ENCODE measurements at regions not wholly inside any gene's neighbourhood (a gene's known extent, or its start where the extent isn't known, plus 50 kb on each side); places are given as distances from the start of the nearest gene placed in this dataset.

DNA sequence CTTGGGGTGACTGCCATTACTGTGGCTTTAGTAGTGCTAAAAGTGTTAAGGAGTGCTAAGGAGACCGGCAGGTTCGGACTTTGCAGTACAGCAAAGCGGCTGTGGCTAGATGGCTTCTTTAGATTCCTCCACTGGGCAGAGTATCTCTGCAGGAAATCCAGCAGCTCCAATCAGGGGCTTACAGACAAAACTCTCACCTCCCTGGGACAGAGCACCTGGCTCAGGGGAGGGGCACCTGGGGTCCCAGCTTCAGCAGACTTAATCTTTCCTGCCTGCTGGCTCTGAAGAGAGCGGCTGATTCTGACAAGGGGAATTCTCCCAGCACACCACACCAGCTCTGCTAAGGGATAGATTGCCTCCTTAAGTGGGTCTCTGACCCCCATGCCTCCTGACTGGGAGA, 668.8 kb upstream of the TENM4 start:
- no peak overlapping the region for H3K4me2 ChIP-seq (ENCODE audit: low read depth, low read length)
- H3K4me3 ChIP-seq (replicated peaks in 1 of 3; ENCODE audit: insufficient read depth in 1 of 3, low read depth in 2 of 3, low read length in 3 of 3): no peak overlapping the region
- no peaks in the 10 kb centered on the region for H3K36me3 ChIP-seq (replicated peaks in 1 of 2; ENCODE audit: control insufficient read depth in 1 of 2, insufficient read depth in 2 of 2, low read length in 2 of 2)
- POLR2A ChIA-PET: no interaction called here
- no peak overlapping the region for H3K27ac ChIP-seq (ENCODE audit: extremely low read length, insufficient read depth, low read length)
- no peaks in the 10 kb centered on the region for H4K20me1 ChIP-seq (ENCODE audit: insufficient read depth, low read length)
- H3K27me3 ChIP-seq (ENCODE audit: control insufficient read depth in 1 of 2, insufficient read depth in 2 of 2, low read length in 2 of 2): no peaks in the 10 kb centered on the region
- no peak for FAIRE-seq
- H3K9me3 ChIP-seq (ENCODE audit: low read length): no peaks in the 10 kb centered on the region
- in situ Hi-C loops (cut with HindIII; ENCODE audit: extremely low pct_ligation_motif_present, low pct_unique_long_range_greater_than_20kb) (no loop called here), intact Hi-C loops (cut with micrococcal nuclease; ENCODE audit: unreplicated experiment) (no loop called here)
- DNase-seq (ENCODE audit: low spot score): no peak
- CTCF ChIA-PET (ENCODE audit: low intra/inter-chr PET ratio, low total read pairs): no interaction called here
- TF ChIP-seq ATAD3A (CRISPR knock-in tag; IDR thresholded peaks at IDR 0.05): no peak
- TF ChIP-seq ZNF644 (CRISPR knock-in tag; IDR thresholded peaks at IDR 0.05; ENCODE audit: low read depth): no peak
- TF ChIP-seq ZNF530 (CRISPR knock-in tag; IDR thresholded peaks at IDR 0.05; ENCODE audit: low read depth): no peak
- TF ChIP-seq, protein P1, sequence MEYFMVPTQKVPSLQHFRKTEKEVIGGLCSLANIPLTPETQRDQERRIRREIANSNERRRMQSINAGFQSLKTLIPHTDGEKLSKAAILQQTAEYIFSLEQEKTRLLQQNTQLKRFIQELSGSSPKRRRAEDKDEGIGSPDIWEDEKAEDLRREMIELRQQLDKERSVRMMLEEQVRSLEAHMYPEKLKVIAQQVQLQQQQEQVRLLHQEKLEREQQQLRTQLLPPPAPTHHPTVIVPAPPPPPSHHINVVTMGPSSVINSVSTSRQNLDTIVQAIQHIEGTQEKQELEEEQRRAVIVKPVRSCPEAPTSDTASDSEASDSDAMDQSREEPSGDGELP (IDR thresholded peaks at IDR 0.05; ENCODE audit: borderline replicate concordance, low read depth): no peak
- TF ChIP-seq ZNF296 (CRISPR knock-in tag; conservative IDR thresholded peaks at IDR 0.05): no peak
- TF ChIP-seq, protein P2, sequence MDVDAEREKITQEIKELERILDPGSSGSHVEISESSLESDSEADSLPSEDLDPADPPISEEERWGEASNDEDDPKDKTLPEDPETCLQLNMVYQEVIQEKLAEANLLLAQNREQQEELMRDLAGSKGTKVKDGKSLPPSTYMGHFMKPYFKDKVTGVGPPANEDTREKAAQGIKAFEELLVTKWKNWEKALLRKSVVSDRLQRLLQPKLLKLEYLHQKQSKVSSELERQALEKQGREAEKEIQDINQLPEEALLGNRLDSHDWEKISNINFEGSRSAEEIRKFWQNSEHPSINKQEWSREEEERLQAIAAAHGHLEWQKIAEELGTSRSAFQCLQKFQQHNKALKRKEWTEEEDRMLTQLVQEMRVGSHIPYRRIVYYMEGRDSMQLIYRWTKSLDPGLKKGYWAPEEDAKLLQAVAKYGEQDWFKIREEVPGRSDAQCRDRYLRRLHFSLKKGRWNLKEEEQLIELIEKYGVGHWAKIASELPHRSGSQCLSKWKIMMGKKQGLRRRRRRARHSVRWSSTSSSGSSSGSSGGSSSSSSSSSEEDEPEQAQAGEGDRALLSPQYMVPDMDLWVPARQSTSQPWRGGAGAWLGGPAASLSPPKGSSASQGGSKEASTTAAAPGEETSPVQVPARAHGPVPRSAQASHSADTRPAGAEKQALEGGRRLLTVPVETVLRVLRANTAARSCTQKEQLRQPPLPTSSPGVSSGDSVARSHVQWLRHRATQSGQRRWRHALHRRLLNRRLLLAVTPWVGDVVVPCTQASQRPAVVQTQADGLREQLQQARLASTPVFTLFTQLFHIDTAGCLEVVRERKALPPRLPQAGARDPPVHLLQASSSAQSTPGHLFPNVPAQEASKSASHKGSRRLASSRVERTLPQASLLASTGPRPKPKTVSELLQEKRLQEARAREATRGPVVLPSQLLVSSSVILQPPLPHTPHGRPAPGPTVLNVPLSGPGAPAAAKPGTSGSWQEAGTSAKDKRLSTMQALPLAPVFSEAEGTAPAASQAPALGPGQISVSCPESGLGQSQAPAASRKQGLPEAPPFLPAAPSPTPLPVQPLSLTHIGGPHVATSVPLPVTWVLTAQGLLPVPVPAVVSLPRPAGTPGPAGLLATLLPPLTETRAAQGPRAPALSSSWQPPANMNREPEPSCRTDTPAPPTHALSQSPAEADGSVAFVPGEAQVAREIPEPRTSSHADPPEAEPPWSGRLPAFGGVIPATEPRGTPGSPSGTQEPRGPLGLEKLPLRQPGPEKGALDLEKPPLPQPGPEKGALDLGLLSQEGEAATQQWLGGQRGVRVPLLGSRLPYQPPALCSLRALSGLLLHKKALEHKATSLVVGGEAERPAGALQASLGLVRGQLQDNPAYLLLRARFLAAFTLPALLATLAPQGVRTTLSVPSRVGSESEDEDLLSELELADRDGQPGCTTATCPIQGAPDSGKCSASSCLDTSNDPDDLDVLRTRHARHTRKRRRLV (CRISPR knock-in tag; IDR thresholded peaks at IDR 0.05): no peak
- no peak for TF ChIP-seq ZNF558 (CRISPR knock-in tag; IDR thresholded peaks at IDR 0.05; ENCODE audit: borderline replicate concordance)
- no peak overlapping the region for H3K9ac ChIP-seq (ENCODE audit: insufficient read depth, low read depth, low read length)
- no peak for ATAC-seq
- no TSS peak for BruUV-seq (replicated peaks)
- H2AFZ ChIP-seq (ENCODE audit: low read length): no peak overlapping the region
- H3K4me1 ChIP-seq (ENCODE audit: insufficient read depth, low read length): no peaks in the 10 kb centered on the region
- 0% methylated on average over 2 of the region's 4 CpGs for WGBS (ENCODE audit: low lambda C conversion rate)
- H3K79me2 ChIP-seq (ENCODE audit: insufficient read depth, low read length): no peaks in the 10 kb centered on the region
